Keratinocyte (primary cell): ENCODE measurements at regions not wholly inside any gene's neighbourhood (a gene's known extent, or its start where the extent isn't known, plus 50 kb on each side); places are given as distances from the start of the nearest gene placed in this dataset.

Source experiments
- EZH2 ChIP-seq: IDR thresholded peaks from one replicate; pipeline ENCODE4 v1.6.1; 2012; ENCODE audit warnings: inconsistent platforms, mild to moderate bottlenecking, low read length, moderate library complexity
- TF ChIP-seq, protein P1 (sequence below), 3 experiments: IDR thresholded peaks in 1 of 3; conservative IDR thresholded peaks in 1 of 3; optimal IDR thresholded peaks in 1 of 3; 2 replicates in 2 of 3; 3 replicates in 1 of 3; pipeline versions ENCODE3 to v1.5.1; 2011; ENCODE audit warnings: low read length in 3 of 3, mild to moderate bottlenecking in 3 of 3, moderate library complexity in 2 of 3, control low read depth in 1 of 3, inconsistent platforms in 1 of 3; ENCODE audit not compliant: insufficient read depth in 2 of 3; ENCODE audit errors: extremely low read depth in 1 of 3

GRCh38 chr13:87903553-87903952, 232.4 kb downstream of the SLITRK5 start:
- TF ChIP-seq, protein P1, sequence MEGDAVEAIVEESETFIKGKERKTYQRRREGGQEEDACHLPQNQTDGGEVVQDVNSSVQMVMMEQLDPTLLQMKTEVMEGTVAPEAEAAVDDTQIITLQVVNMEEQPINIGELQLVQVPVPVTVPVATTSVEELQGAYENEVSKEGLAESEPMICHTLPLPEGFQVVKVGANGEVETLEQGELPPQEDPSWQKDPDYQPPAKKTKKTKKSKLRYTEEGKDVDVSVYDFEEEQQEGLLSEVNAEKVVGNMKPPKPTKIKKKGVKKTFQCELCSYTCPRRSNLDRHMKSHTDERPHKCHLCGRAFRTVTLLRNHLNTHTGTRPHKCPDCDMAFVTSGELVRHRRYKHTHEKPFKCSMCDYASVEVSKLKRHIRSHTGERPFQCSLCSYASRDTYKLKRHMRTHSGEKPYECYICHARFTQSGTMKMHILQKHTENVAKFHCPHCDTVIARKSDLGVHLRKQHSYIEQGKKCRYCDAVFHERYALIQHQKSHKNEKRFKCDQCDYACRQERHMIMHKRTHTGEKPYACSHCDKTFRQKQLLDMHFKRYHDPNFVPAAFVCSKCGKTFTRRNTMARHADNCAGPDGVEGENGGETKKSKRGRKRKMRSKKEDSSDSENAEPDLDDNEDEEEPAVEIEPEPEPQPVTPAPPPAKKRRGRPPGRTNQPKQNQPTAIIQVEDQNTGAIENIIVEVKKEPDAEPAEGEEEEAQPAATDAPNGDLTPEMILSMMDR (optimal IDR thresholded peaks at IDR 0.05 in 1 of 3, IDR thresholded peaks at IDR 0.05 in 1 of 3, conservative IDR thresholded peaks at IDR 0.05 in 1 of 3; ENCODE audit: extremely low read depth in 1 of 3, insufficient read depth in 2 of 3, low read length in 3 of 3), result no peak
- no peak for TF ChIP-seq EZH2
